ENCODE measurements at regions not wholly inside any gene's neighbourhood (a gene's known extent, or its start where the extent isn't known, plus 50 kb on each side); places are given as distances from the start of the nearest gene placed in this dataset.

- DNase-seq: no peak
These were observed 180.7 kb upstream of the TARS1 start for GRCh38 chr5:33260098-33260497.

DNA sequence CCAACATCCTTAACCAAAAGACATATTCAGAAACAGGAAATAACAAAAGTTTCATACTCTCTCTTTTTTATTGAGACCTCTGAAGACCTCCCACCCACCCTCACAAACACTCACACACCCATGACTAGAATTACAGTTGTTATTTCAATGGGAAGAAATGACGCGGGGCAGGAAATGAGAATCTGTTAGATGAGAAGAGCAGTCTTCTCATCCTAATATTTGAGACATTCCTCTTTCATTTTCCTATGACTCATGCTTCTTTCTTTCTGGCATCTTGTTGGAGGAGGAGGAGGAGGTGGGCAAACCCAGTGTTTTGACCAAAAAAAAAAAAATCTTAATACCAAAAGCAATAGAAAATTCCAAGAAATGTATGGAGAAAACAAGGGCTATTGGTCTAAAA is 179.5 kb upstream of the TARS1 start:
- DNase-seq: no peak

DNA sequence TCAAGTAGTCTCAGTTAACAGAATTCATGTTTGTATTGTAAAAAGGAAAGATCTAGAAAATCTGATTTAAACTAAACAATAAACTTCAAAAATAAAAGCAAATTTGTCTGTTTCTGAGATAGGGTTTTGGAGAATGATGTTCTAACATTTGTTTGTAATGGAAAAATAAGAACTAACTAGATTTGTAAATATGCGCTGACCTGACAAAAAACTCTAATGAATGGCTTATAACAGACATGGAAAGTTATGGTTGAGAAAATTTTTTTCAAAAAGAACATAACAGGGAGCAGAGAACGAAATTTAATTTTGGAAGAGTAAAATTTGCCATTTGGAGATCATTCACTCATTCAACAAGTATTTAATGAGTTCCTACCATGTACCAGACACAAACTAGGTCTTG is 179.0 kb upstream of the TARS1 start:
- no peak for DNase-seq

- DNase-seq: no peak
These were observed 173.0 kb upstream of the TARS1 start for GRCh38 chr5:33267801-33268200.

- DNase-seq: no peak
These were observed 172.4 kb upstream of the TARS1 start for GRCh38 chr5:33268374-33268773.

DNA sequence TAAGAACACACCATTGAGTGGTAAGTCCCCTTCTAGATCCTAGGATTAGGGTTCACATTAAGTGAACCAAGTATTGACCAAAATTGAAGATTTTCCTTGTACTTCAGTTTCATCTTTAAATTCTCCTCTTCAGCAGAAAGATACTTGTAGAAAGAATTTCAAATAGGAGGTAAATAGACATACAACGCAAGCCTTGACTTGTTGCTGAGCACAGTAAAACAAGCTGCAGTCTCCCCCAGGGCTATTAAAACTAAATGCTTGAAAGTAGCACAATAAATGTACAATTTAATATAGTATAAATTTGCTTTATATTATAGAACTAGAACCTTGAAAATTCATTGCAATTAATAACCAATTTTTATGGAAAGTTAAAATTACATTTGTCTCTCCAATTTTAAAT is 170.1 kb upstream of the TARS1 start:
- no peak for DNase-seq

GRCh38 chr5:33271606-33272005 is 169.2 kb upstream of the TARS1 start:
- no peak for DNase-seq

- no peak for DNase-seq
These were observed 168.5 kb upstream of the TARS1 start for GRCh38 chr5:33272288-33272687.

DNA sequence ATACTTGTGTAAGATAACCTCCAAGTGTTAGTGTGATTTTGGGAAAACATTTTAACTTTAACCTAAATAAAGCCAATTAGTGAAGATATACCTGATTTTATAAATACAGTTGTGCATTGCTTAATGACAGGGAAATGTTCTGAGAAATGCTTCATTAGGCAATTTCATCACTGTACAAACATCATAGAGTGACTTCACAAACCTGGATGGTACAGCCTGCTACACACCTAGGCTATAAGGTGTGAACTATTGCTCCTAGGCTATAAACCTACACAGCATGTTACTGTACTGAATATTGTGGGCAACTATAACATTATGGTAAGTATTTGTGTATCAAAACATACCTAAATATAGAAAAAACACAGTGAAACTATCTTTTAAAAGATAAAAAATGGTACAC is 166.8 kb upstream of the TARS1 start:
- DNase-seq: no peak

- DNase-seq: no peak
These were observed 165.4 kb upstream of the TARS1 start for GRCh38 chr5:33275391-33275790.

GRCh38 chr5:33275921-33276627 is 164.7 kb upstream of the TARS1 start:
- DNase-seq: peak; percentile 16

DNA sequence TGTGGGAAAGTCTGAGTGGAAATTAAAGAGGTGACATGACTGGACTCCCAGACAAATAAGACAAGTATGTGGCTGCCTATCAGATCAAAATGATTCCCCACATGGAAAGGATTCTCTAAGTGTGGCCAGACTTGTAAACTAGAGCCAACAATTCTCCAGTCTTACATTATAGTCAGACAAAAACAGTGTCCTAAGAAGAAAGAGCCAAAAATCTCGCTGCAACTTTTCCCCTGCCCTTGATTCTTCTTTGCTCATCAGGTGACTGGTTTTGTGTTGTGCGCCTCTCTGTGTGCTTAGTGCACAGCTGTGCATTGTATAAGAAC is 164.2 kb upstream of the TARS1 start:
- no peak for DNase-seq

DNA sequence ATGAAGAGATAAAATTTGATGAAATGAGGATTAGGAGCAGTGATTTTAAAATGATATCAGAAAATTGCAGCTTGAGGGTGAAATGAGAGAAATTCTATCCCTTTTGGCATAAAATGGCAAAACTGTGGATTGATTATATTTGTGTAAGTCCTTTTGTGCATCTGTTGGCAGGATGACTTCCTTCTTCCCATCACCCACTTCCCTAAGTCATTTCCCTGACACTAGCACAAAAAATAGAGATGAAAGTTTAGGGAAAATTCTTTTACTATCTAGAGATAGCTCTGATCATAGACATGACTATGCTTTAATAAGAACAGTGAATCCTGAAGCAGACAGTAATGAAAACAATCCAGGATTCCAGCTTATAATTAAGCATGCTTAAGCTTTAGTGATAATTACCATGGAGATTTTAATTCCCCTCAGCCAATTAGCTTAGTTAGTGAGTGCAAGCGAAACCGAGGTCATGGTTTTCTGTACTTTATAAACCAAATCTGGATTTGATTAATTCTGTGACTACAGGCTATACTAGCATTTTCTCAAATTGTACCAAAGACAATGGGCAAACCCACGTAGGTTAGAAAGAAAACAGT is 163.6 kb upstream of the TARS1 start:
- no peak for DNase-seq

- DNase-seq: no peak
These were observed 159.3 kb upstream of the TARS1 start for GRCh38 chr5:33281431-33281843.

DNA sequence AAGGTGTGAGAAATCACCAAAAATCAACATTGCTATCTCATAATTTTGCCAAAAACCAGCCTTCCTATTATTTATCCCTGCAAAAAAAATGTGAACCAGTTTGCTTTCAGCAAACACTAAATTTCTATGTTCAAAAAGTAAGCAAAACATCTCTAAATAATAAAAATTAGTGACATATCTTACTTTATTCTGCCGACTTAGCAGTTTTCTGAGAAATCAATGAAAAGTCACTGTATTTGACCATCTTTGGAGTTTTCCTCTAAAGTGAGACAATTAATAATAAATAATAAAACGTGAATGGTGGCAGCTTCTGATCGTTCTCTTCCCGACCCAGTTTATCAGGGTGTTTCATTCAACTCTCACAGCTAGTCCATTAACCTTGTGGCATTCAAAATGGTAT is 158.6 kb upstream of the TARS1 start:
- no peak for DNase-seq

- DNase-seq: no peak
These were observed 158.1 kb upstream of the TARS1 start for GRCh38 chr5:33282696-33283095.

- DNase-seq: no peak
These were observed 157.5 kb upstream of the TARS1 start for GRCh38 chr5:33283243-33283642.

- no peak for DNase-seq
These were observed 156.1 kb upstream of the TARS1 start for GRCh38 chr5:33284681-33285080.

DNA sequence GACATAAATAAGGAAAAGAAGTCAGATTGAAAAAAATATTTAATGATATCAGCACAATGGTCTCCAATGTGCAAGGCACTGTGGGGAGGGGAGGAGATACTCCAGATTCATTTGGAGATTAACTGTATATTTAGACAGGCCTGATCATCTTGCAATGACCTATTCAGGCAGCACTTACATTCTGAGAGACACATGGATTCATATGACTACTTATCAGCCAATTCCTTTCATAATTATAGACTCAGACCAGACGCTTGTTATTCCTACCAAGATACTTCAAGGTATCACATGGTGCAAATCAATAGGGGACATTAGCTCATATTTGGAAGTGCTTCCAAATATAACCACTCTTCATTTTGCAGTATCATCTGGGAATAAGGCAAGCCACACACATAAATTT is 153.5 kb upstream of the TARS1 start:
- DNase-seq: no peak

DNA sequence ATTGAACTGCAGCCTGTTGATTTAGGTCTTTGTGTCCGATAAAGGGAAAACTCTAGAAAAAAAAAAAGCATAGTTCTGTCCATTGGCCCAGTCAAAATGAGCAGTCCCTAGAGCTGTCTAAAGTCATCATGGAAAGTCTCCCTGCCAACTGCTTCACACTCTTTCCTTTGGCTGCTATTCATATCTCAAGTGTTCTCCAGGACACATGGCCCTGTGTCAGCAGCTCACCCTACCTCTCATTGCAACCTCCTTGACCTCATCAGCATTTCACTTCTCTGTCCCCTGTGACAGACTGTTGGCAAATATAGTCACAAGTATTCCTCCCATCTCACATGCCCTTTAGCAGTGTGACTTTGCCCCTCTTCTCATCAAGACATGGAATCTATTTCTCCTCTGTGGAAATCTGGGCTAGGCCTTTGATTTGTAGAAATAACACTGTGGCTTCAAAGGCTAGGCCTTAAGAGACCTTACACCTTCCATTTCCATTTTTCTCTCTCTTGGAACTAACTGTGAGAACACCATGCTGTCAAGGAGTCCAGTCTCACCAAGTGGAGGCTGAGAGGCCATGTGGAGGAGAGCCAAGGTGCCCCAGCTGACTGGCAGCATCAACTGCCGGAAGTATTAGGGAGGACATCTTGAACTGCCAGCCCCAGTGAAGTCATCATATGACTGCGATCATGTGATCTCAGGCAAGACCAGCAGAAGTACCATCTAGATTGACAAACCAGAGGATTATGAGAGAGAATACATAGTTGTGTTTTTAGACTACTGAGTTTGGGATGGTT is 149.4 kb upstream of the TARS1 start:
- no peak for DNase-seq

DNA sequence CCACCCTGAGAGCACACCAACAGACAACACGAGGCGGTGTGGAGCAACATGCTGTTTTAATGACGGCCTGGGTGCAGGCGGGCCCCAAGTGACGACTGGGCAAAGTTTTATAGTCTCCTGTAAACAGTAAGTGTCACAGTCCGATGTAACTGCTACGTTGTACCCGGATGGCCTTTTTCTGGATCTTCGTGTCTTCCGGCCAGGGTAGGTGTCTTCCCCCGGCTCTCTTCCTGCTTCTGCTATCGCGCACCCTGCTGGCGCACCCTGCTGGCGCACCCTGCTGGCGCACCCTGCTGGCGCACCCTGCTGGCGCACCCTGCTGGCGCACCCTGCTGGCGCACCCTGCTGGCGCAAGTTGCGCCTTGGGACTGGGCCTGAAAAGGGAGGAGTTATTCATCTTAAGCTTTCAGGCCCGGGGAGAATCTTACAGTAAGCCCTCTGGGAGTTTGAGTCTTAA is 143.0 kb upstream of the TARS1 start:
- DNase-seq: no peak

- DNase-seq: no peak
These were observed 141.1 kb upstream of the TARS1 start for GRCh38 chr5:33299621-33300208.

GRCh38 chr5:33300209-33300742 is 140.5 kb upstream of the TARS1 start:
- DNase-seq: peak; percentile 11

Data from KG1 (cell line).